Stimulated activated CD8-positive, alpha-beta memory T cell treated with anti-CD3 and anti-CD28 coated beads, Interleukin-2, amount 100 ng/mL, for 48 hours (primary cell): ENCODE measurements at regions not wholly inside any gene's neighbourhood (a gene's known extent, or its start where the extent isn't known, plus 50 kb on each side); places are given as distances from the start of the nearest gene placed in this dataset.
"Not testable (repeated sequence)": the region's sequence is repeated elsewhere in the genome, so short reads cannot be mapped to it uniquely, and the experiment has no call there.

ENCODE experiments used
- DNase-seq, 2 donors: peaks; one replicate each; pipeline ENCODE4 v3.0.0-alpha.2; 2020; ENCODE audit warnings: low read depth in 2 of 2

DNA sequence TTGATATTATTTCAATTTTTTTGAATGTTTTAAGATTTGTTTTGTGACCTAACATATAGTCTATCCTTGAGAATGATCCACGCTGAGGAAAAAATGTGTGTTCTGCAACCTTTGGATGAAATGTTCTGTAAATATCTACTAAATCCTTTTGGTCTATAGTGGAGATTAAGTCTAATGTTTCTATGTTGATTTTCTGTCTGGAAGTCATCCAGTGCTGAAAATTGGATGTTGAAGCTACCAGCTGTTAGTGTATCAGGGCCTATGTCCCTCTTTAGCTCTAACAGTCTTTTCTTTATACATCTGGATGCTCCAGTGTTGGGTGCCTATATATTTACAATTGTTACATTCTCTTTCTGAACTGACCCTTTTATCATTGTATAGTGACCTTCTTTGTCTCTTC, 422.3 kb downstream of the TMEM232 start:
- no peak for DNase-seq

- DNase-seq = no peak
Observed at GRCh38 chr5:110306650-110307049, 419.8 kb downstream of the TMEM232 start.

GRCh38 chr5:110309222-110309621, 417.2 kb downstream of the TMEM232 start:
- DNase-seq = no peak

- not testable (repeated sequence) for DNase-seq
Observed at GRCh38 chr5:110316566-110316965, 409.9 kb downstream of the TMEM232 start.

DNA sequence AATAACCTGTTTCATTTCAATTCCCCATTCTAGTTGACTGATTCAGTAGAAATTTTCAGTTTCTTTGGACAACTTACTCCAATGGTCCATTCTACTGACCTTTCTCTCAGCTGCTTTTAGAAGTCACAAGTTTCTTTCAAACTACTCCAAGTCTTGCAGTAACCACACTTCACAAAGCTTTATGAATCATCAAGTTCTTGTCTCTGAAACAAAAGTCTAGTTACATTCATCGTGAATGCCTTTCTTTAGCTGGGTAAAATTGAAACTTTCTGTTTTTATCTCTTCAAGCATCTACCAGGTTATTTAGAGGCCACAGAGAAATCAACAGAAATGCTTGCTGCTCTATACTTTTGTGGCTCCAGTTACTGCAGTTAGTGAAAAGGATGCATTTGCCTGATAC, 405.4 kb downstream of the TMEM232 start:
- no peak for DNase-seq

DNA sequence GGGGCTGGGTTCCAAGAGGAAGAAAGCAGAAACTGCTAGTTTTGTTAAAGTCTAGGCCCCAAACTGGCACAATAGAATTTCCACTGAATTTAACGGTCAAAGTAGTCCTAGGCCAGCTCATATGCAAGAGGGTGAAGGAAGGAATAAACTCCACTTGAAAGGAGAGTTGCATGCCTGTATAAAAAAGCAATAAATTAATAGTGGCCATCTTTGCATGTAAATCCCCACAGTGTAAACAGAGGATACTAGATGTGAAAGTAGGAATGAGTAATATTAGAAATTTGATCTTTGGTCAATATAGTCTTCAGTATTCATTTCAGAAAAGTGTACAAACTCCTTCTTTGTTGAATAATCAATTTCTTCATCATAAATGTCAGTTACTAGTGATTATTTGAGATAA, 403.1 kb downstream of the TMEM232 start:
- no peak for DNase-seq

DNA sequence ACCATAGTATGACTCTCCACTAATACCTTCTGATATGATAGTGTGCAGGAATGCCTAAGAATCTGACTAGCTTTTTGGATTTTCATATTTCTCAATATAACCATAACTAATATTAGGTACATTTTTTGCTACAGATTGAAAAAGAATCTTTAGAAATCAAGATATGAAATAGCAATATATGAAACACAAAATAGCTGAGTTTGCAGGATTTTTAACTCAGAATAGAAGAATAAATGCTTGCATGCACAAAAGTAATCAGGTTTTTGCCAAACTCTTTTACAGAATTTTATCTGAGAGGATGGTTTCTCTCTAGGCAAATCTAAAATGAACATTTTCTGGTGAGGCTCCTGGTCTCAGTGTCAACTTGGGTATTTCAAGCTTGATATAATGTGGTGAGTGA, 402.6 kb downstream of the TMEM232 start:
- DNase-seq = no peak

DNA sequence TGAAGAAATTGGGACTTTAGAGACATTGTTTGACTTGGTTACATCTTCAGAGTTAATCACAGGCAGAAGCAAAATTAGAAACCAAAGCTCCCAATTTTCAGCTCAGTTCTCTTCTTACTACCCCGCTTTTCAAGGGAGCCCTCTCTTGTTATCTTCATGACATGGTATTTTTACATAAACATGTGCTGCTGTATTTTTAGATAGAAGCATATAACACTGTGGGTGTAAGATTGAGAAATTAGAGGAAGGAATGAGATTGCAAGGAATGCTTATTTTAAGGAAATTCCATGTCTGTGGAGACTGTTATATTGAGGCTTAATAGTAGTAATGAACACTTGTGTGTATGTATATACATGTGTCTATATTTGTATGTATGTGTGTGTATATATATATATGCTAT, 401.6 kb downstream of the TMEM232 start:
- DNase-seq = no peak

- DNase-seq = no peak
Observed at GRCh38 chr5:110329955-110330525, 396.4 kb downstream of the TMEM232 start.

GRCh38 chr5:110333384-110333783, 393.1 kb downstream of the TMEM232 start:
- no peak for DNase-seq

DNA sequence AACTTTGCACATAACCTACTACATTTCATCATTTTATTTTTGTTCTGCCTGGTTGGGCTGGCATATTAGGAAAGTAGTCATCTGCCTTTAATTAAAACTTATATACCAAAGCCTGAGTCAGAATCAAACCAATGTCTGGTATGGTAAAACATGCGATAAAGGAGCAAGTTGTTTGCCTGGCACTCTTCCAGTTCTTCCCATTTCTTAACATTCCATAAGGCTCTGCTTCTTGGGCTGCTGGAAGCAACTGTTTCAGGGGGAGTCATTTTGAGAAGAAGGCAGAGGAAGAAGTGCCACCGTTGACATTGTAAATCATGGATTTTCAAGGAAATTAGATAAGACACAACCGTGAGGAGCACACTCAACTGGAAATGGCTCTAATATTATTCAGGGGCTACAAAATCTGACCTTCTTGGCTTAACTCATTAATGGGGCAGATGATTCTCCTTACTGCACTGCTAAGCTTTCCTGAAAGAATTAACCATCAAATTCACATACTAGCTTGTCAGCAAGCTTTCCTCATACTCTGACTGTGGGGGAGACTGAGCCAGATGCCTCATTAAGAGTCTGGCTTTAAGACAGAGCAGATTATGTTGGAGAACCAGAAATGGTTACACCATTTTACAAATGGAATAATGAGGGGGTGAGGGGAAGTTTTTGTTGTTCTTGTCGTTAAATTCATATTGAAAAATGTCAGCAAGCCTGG, 391.0 kb downstream of the TMEM232 start:
- DNase-seq = no peak

GRCh38 chr5:110338341-110339083, 388.0 kb downstream of the TMEM232 start:
- no peak for DNase-seq

GRCh38 chr5:110339399-110339798, 387.1 kb downstream of the TMEM232 start:
- DNase-seq = no peak

DNA sequence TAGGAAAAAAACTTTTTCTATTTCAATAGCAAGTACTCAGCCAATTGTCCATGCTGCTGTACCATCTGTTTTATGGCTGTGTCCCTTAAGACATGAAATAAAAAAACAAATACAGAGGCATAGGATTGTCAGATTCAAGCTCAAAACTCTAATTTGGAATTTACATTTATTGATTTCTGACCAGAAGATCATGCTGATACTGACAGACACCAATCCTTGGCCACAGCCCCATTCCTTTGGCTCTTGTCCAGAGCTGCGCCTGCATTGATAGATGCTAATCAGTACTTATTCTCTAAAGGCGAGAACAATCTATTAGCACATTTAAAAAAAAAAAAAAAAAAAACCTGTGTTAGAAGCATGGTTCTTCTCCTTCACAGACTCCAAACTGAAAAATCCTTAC, 384.6 kb downstream of the TMEM232 start:
- DNase-seq = no peak

- no peak for DNase-seq
Observed at GRCh38 chr5:110342683-110343082, 383.8 kb downstream of the TMEM232 start.

GRCh38 chr5:110343616-110344015, 382.9 kb downstream of the TMEM232 start:
- no peak for DNase-seq

DNA sequence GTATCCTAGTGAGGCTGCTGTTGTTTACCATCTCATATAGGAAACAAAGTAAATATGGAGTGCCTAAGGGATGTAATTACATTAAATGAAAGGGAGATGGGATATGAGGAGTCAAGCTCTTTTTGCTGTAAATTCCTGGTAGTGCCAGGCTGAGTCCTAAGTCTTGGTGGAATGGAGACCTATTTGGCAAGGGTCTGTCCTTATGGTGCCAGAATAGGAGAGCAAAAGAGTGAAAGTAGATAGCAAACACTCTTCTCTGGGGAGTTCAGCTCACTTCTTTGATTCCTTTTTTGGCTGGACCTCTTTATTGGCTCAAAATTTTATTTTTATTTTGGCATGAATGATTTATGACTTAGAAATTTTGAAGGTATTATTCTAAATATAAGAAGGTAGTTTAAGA, 380.8 kb downstream of the TMEM232 start:
- DNase-seq = no peak

DNA sequence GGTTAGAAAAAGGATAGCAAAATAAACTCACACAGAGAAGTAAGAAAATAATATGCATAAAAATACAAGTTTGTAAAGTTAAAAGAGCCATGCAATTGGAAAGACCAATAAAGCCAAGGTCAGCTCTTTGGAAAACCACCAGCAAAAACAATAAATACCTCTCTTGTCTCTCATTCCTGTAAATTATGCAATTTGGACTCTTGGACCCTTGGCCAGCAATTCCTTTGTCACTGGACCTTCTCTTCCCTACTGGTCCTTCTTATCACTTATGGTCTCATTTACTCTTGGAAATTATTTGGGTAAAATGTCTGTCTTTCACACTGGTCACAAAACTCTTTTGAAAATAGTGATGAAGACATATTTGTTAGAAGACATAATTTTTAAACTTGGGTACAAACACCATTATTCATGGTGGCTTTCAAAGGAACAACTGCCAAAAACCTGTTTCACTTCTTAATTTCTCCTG, 379.5 kb downstream of the TMEM232 start:
- no peak for DNase-seq

- no peak for DNase-seq
Observed at GRCh38 chr5:110347781-110348180, 378.7 kb downstream of the TMEM232 start.

DNA sequence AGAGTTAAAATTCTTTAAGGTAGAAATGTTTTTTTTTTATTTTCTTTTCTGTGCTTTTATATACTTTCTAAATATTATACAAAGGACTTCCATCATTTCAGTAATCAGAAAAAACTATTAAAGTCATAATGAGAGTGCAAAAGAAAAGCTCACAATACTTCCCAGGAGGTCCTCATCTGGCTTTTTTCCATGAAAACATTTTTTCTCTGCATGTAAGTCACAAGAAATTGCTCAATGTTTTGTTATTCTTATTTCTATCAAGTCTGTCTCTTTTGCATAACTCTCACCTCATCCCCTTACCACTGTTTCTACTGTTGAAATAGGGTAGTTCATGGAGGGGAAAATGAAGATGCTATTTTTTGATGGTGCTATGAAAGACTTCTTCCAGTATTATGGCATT, 375.0 kb downstream of the TMEM232 start:
- no peak for DNase-seq

GRCh38 chr5:110354311-110354710, 372.2 kb downstream of the TMEM232 start:
- DNase-seq = no peak

DNA sequence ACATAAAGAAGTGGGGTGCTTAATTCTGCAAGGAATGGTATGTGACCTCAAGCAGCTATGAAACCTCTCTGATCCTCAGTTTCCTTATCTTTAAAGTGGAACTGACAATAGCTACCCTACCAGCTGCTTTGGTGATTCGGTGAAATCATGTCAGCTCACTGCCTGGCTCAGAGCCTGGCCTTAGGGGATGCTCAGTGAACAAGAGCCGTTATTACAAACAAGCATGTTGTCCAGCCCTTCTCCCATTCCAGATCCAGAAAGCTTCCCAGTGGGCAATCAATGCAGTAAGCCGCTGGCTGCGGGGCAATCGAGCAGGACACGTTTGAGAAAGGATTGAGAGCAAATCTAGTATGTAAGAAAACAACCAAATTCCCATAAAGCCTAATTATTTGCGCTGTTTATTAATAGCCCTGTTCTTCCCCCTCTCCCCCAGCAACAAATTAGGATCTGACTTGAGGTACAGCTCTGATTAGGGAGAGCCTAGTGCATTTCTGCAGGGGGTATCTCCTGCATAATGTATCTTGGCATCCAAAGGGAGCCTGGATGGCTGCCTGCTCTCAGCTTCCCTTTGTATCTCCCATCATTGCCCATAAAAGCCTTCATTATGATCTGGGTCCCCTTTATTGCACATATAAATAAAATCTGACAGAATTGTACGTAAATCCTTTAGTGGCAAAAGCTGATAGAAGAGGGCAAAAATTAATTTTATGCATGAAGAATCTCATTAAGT, 371.4 kb downstream of the TMEM232 start:
- DNase-seq = no peak
